ENCODE measurements at regions not wholly inside any gene's neighbourhood (a gene's known extent, or its start where the extent isn't known, plus 50 kb on each side); places are given as distances from the start of the nearest gene placed in this dataset.

GRCh38 chr13:33372251-33372919 lies 86.8 kb upstream of the STARD13 start:
- DNase-seq (ENCODE audit: low read depth in 2 of 2, low spot score in 1 of 2), result no peak

- DNase-seq (ENCODE audit: low read depth in 2 of 2, low spot score in 1 of 2), result no peak
Observed at GRCh38 chr13:33373624-33374023, 88.1 kb upstream of the STARD13 start.

- no peak for DNase-seq (ENCODE audit: low read depth in 2 of 2, low spot score in 1 of 2)
Observed at GRCh38 chr13:33375421-33375820, 89.9 kb upstream of the STARD13 start.

GRCh38 chr13:33376212-33376611 lies 90.7 kb upstream of the STARD13 start:
- no peak for DNase-seq (ENCODE audit: low read depth in 2 of 2, low spot score in 1 of 2)

- DNase-seq (ENCODE audit: low read depth in 2 of 2, low spot score in 1 of 2), result no peak
Observed at GRCh38 chr13:33377411-33377810, 91.9 kb upstream of the STARD13 start.

- DNase-seq (ENCODE audit: low read depth in 2 of 2, low spot score in 1 of 2), result no peak
Observed at GRCh38 chr13:33377825-33378224, 92.3 kb upstream of the STARD13 start.

- DNase-seq (ENCODE audit: low read depth in 2 of 2, low spot score in 1 of 2), result no peak
Observed at GRCh38 chr13:33379608-33380007, 94.1 kb upstream of the STARD13 start.

GRCh38 chr13:33380487-33381079 lies 95.0 kb upstream of the STARD13 start:
- DNase-seq (ENCODE audit: low read depth in 2 of 2, low spot score in 1 of 2), result no peak

- no peak for DNase-seq (ENCODE audit: low read depth in 2 of 2, low spot score in 1 of 2)
Observed at GRCh38 chr13:33381180-33381579, 95.6 kb upstream of the STARD13 start.

GRCh38 chr13:33381906-33382305 lies 96.4 kb upstream of the STARD13 start:
- no peak for DNase-seq (ENCODE audit: low read depth in 2 of 2, low spot score in 1 of 2)

- DNase-seq (ENCODE audit: low read depth in 2 of 2, low spot score in 1 of 2), result no peak
Observed at GRCh38 chr13:33383724-33384577, 98.4 kb upstream of the STARD13 start.

- DNase-seq (ENCODE audit: low read depth in 2 of 2, low spot score in 1 of 2), result no peak
Observed at GRCh38 chr13:33388286-33388998, 102.9 kb upstream of the STARD13 start.

- DNase-seq (ENCODE audit: low read depth in 2 of 2, low spot score in 1 of 2), result no peak
Observed at GRCh38 chr13:33392794-33393405, 107.3 kb upstream of the STARD13 start.

GRCh38 chr13:33394294-33394932 lies 108.9 kb upstream of the STARD13 start:
- DNase-seq (ENCODE audit: low read depth in 2 of 2, low spot score in 1 of 2), result no peak

- no peak for DNase-seq (ENCODE audit: low read depth in 2 of 2, low spot score in 1 of 2)
Observed at GRCh38 chr13:33401238-33401637, 115.7 kb upstream of the STARD13 start.

- DNase-seq (ENCODE audit: low read depth in 2 of 2, low spot score in 1 of 2), result no peak
Observed at GRCh38 chr13:33402975-33403374, 117.4 kb upstream of the STARD13 start.

GRCh38 chr13:33403807-33404362 lies 118.3 kb upstream of the STARD13 start:
- DNase-seq (ENCODE audit: low read depth in 2 of 2, low spot score in 1 of 2), result no peak

- DNase-seq (ENCODE audit: low read depth in 2 of 2, low spot score in 1 of 2), result no peak
Observed at GRCh38 chr13:33405371-33405770, 119.8 kb upstream of the STARD13 start.

- DNase-seq (ENCODE audit: low read depth in 2 of 2, low spot score in 1 of 2), result no peak
Observed at GRCh38 chr13:33409673-33410510, 124.3 kb upstream of the STARD13 start.
